ENCODE measurements at regions not wholly inside any gene's neighbourhood (a gene's known extent, or its start where the extent isn't known, plus 50 kb on each side); places are given as distances from the start of the nearest gene placed in this dataset.

DNA sequence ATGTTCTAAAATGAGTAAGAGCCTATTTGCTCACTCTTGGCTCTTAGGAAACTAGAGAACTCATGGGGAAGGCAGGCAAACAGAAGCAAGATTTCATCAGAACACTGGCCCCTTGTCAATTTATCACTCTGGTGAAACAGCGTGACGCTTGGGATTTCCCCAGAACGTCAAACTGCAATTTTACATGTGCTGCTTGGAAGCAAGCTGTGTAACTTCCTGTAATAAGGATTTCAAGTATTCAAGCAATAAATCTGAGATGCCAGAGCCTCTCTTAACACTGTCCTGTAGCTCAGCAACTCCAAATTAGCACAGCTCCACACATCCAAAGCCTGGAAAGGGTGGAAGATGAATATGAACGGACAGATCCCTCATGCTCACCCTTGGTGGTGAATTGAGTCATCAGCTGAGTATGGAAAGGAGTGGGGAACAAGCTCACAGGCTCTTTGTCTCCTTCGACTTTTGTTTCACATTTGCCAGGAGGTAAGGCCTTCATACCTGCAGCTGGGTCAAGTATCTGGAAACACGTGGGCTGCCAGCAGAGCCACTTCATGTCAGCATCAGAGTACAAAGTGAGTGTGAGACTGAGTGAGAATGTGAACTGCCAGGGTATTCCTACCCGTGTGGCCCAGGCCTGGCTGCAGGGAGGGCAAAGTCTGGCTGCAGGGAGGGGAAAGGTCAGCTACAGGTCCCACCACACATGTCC, 140.4 kb upstream of the NAMPT start:
- no peak overlapping the region for H3K9ac ChIP-seq (ENCODE audit: low read length in 3 of 3)
- DNase-seq: peak in 4 of 5 donors; percentile 46 to 90 (median 77)
- peak overlapping the region; percentile 28 to 56 for H3K27ac ChIP-seq (ENCODE audit: low read depth in 2 of 2, low read length in 2 of 2)
- intact Hi-C loops (cut with DNase I): no loop called here
- TF ChIP-seq, protein P1, sequence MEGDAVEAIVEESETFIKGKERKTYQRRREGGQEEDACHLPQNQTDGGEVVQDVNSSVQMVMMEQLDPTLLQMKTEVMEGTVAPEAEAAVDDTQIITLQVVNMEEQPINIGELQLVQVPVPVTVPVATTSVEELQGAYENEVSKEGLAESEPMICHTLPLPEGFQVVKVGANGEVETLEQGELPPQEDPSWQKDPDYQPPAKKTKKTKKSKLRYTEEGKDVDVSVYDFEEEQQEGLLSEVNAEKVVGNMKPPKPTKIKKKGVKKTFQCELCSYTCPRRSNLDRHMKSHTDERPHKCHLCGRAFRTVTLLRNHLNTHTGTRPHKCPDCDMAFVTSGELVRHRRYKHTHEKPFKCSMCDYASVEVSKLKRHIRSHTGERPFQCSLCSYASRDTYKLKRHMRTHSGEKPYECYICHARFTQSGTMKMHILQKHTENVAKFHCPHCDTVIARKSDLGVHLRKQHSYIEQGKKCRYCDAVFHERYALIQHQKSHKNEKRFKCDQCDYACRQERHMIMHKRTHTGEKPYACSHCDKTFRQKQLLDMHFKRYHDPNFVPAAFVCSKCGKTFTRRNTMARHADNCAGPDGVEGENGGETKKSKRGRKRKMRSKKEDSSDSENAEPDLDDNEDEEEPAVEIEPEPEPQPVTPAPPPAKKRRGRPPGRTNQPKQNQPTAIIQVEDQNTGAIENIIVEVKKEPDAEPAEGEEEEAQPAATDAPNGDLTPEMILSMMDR (IDR thresholded peaks at IDR 0.05; ENCODE audit: borderline replicate concordance, extremely low read depth, insufficient read depth): no peak
- peak; percentile 81 for FAIRE-seq
- H3K36me3 ChIP-seq (ENCODE audit: control insufficient read depth in 2 of 3, insufficient read depth in 3 of 3, low read length in 3 of 3): no peaks in the 10 kb centered on the region
- no peaks in the 10 kb centered on the region for H3K9me3 ChIP-seq (ENCODE audit: control insufficient read depth in 2 of 3, insufficient read depth in 1 of 3, low read length in 3 of 3)
- no peaks in the 10 kb centered on the region for H3K27me3 ChIP-seq (ENCODE audit: control insufficient read depth, insufficient read depth, low read length)
- peaks cover 0 to 10% (median 3%) of the 10 kb centered on the region in 3 donors for H3K4me1 ChIP-seq (ENCODE audit: control insufficient read depth in 2 of 3, insufficient read depth in 2 of 3, low read depth in 1 of 3, low read length in 3 of 3)
- H3K4me3 ChIP-seq (ENCODE audit: low read length in 3 of 3): no peak overlapping the region

DNA sequence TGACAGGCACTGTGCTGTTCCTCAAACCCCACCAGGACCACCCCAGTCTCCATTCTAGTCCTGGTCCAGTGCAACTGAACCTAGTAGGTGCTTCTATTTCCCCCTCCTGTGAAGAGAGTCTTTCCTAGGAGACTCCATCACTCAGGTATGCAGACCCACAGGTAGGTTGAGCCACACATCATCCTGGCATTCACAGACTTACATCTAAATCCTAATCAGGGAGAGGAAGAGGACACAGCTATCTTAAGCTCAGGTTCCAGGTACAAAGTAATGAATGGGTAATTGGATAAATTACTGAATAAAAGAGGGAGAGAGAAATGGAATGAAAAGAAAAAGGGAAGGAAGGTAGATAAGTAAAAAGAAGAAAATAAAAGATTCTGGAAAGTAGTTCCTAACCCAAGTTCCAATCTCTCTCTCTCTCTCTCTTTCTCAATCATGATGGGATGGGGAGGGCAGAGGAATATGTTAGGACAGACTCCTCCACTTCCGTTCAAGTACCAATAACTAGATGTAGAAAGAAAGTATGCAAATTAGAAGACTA, 139.8 kb upstream of the NAMPT start:
- Histone ChIP-seq H3K4me3 (ENCODE audit: low read length in 3 of 3) (no peak overlapping the region), H3K4me1 (ENCODE audit: control insufficient read depth in 2 of 3, insufficient read depth in 2 of 3, low read depth in 1 of 3, low read length in 3 of 3) (peaks cover 0 to 10% (median 3%) of the 10 kb centered on the region in 3 donors), H3K27me3 (ENCODE audit: control insufficient read depth, insufficient read depth, low read length) (no peaks in the 10 kb centered on the region), H3K9ac (ENCODE audit: low read length in 3 of 3) (no peak overlapping the region), H3K9me3 (ENCODE audit: control insufficient read depth in 2 of 3, insufficient read depth in 1 of 3, low read length in 3 of 3) (no peaks in the 10 kb centered on the region), H3K36me3 (ENCODE audit: control insufficient read depth in 2 of 3, insufficient read depth in 3 of 3, low read length in 3 of 3) (no peaks in the 10 kb centered on the region), H3K27ac (ENCODE audit: low read depth in 2 of 2, low read length in 2 of 2) (peak overlapping the region in 1 of 2 donors; percentile 51)
- FAIRE-seq (no peak), DNase-seq (no peak)
- TF ChIP-seq, protein P1 (IDR thresholded peaks at IDR 0.05; ENCODE audit: borderline replicate concordance, extremely low read depth, insufficient read depth): no peak
- intact Hi-C loops (cut with DNase I): no loop called here

DNA sequence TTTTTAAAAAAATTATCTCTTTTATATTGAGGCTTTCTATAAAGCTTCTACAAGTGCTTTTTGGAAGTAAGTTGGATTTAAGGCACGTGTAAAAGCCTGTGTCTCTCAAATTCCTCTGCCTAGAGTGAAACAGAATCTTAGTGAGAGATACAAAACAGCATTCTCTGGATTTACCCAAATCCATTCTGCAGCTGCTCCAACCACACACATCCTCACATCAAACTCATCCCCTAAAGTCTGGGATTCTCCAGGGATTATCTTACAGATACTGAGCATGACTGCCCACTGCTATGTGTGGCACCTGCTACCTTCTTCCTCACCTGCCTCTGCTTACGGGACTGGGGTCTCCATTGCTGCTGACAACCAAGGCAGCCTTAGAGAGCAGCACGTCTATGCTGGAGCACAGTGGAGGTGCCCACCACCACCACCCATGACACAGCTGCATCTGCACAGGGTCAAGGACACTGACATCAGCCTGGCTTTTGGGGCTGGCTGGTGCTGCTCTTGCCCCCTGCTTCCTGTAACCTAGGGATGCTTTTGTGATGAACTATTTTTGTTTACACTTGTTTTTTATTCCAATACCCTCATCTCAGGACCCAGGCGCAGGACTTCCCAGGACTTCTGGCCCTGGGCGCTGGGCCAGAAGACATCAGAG, 139.2 kb upstream of the NAMPT start:
- no peak overlapping the region for H3K9ac ChIP-seq (ENCODE audit: low read length in 3 of 3)
- no peaks in the 10 kb centered on the region for H3K36me3 ChIP-seq (ENCODE audit: control insufficient read depth in 2 of 3, insufficient read depth in 3 of 3, low read length in 3 of 3)
- intact Hi-C loops (cut with DNase I): no loop called here
- H3K4me1 ChIP-seq (ENCODE audit: control insufficient read depth in 2 of 3, insufficient read depth in 2 of 3, low read depth in 1 of 3, low read length in 3 of 3): peaks cover 0 to 10% (median 3%) of the 10 kb centered on the region in 3 donors
- no peak overlapping the region for H3K4me3 ChIP-seq (ENCODE audit: low read length in 3 of 3)
- no peaks in the 10 kb centered on the region for H3K9me3 ChIP-seq (ENCODE audit: control insufficient read depth in 2 of 3, insufficient read depth in 1 of 3, low read length in 3 of 3)
- TF ChIP-seq, protein P1 (IDR thresholded peaks at IDR 0.05; ENCODE audit: borderline replicate concordance, extremely low read depth, insufficient read depth): no peak
- DNase-seq (no peak), FAIRE-seq (no peak)
- H3K27ac ChIP-seq (ENCODE audit: low read depth in 2 of 2, low read length in 2 of 2): peak overlapping the region in 1 of 2 donors; percentile 51
- no peaks in the 10 kb centered on the region for H3K27me3 ChIP-seq (ENCODE audit: control insufficient read depth, insufficient read depth, low read length)
